Liver (tissue), 3 donors: ENCODE measurements at regions not wholly inside any gene's neighbourhood (a gene's known extent, or its start where the extent isn't known, plus 50 kb on each side); places are given as distances from the start of the nearest gene placed in this dataset.

Source experiments
- CTCF ChIP-seq: fragments of 150-350 bp; IDR thresholded peaks from 2 replicates; pipeline ENCODE4 v1.5.1; 2017; ENCODE audit warnings: improper control_type of control experiment, low read depth, low read length; ENCODE audit not compliant: missing input control
- EGR1 ChIP-seq, 2 donors: IDR thresholded peaks; 2 replicates each; pipeline ENCODE4 v1.6.1; 2016 to 2018; ENCODE audit warnings: antibody characterized with exemption in 2 of 2, low read depth in 2 of 2
- HNF4G ChIP-seq: IDR thresholded peaks from 2 replicates; pipeline ENCODE4 v1.6.1; 2016; ENCODE audit warnings: antibody characterized with exemption
- JUND ChIP-seq, 2 donors: IDR thresholded peaks; 2 replicates each; pipeline ENCODE4 v1.6.1; 2016; ENCODE audit warnings: antibody characterized with exemption in 2 of 2
- MAX ChIP-seq: IDR thresholded peaks from 2 replicates; pipeline ENCODE4 v1.6.1; 2016; ENCODE audit warnings: antibody characterized with exemption
- REST ChIP-seq: IDR thresholded peaks from 2 replicates; pipeline ENCODE4 v1.6.1; 2016; ENCODE audit warnings: antibody characterized with exemption, mild to moderate bottlenecking
- RXRA ChIP-seq, 2 donors: IDR thresholded peaks; 2 replicates each; pipeline ENCODE4 v1.6.1; 2017 to 2018; ENCODE audit warnings: antibody characterized with exemption in 2 of 2, mild to moderate bottlenecking in 1 of 2
- SP1 ChIP-seq: IDR thresholded peaks from 2 replicates; pipeline ENCODE4 v1.6.1; 2018; ENCODE audit warnings: antibody characterized with exemption, mild to moderate bottlenecking
- TAF1 ChIP-seq: conservative IDR thresholded peaks from 2 replicates; pipeline ENCODE4 v1.6.1; 2016; ENCODE audit warnings: antibody characterized with exemption, mild to moderate bottlenecking
- ZBTB33 ChIP-seq: IDR thresholded peaks from 2 replicates; pipeline ENCODE4 v1.6.1; 2016; ENCODE audit warnings: antibody characterized with exemption
- donor health status: healthy.
- donor health status: healthy.

GRCh38 chr5:100311806-100312205 lies 223.4 kb upstream of the FAM174A start:
- TF ChIP-seq CTCF (no peak), EGR1 (IDR thresholded peaks at IDR 0.05; ENCODE audit: low read depth in 2 of 2) (no peak), MAX (no peak), REST (no peak), ZBTB33 (no peak), SP1 (no peak), HNF4G (no peak), JUND (IDR thresholded peaks at IDR 0.05) (no peak), TAF1 (no peak), RXRA (IDR thresholded peaks at IDR 0.05) (no peak)
